ENCODE measurements at regions not wholly inside any gene's neighbourhood (a gene's known extent, or its start where the extent isn't known, plus 50 kb on each side); places are given as distances from the start of the nearest gene placed in this dataset.

GRCh38 chr6:15715060-15715459 lies 52.2 kb upstream of the DTNBP1 start:
- no peak for DNase-seq

- no peak for DNase-seq
Observed at GRCh38 chr6:15714658-15715057, 51.8 kb upstream of the DTNBP1 start.

- DNase-seq: no peak
Observed at GRCh38 chr6:15713325-15713724, 50.5 kb upstream of the DTNBP1 start.

DNA sequence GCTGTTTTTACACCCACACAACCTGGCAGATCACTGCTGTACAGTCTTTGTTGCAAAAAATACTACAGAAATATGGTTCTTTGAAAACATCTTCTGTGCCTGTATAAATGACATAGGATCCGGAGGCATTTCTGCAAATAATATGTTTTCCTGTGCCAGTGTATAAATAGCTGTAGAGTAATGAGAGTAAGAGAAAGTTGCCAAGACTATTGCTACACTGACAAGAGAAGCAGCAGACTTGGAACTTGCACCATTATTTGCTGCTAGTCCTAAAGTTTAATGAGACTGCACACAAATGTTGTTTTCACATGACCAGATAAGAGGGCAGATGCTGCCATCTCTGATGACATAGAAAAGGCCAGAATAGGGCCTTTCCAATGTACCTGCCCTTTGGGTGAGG lies 50.0 kb upstream of the DTNBP1 start:
- no peak for DNase-seq

All from NCI-H774 (cell line).